Urinary bladder (tissue), 3 donors: ENCODE measurements at regions not wholly inside any gene's neighbourhood (a gene's known extent, or its start where the extent isn't known, plus 50 kb on each side); places are given as distances from the start of the nearest gene placed in this dataset.
"Not testable (repeated sequence)": the region's sequence is repeated elsewhere in the genome, so short reads cannot be mapped to it uniquely, and the experiment has no call there.

Experiments
- DNase-seq: peaks from one replicate; pipeline ENCODE4 v3.0.0-alpha.2; 2015; ENCODE audit errors: extremely low spot score
- H3K27ac ChIP-seq: one replicate; pipeline ENCODE4 v1.5.1; 2013; ENCODE audit warnings: low read depth, mild to moderate bottlenecking, moderate library complexity
- H3K36me3 ChIP-seq: one replicate; pipeline ENCODE4 v1.6.1; 2013; ENCODE audit warnings: mild to moderate bottlenecking, moderate library complexity; ENCODE audit not compliant: insufficient read depth
- H3K4me1 ChIP-seq: one replicate; pipeline ENCODE4 v1.6.1; 2013; ENCODE audit warnings: mild to moderate bottlenecking, moderate library complexity; ENCODE audit not compliant: insufficient read depth
- H3K4me3 ChIP-seq: one replicate; pipeline ENCODE4 v1.5.1; 2013; ENCODE audit warnings: low read depth, low read length
- WGBS: extraction: QIAGEN DNeasy Blood & Tissue Kit; methylation state at CpG from one replicate; pipeline ENCODE4 v1.1.7; 2013; 5-methylcytosine and 5-hydroxymethylcytosine counted together
- donor health status: healthy with polysubstance abuse.
- donor health status: healthy.

DNA sequence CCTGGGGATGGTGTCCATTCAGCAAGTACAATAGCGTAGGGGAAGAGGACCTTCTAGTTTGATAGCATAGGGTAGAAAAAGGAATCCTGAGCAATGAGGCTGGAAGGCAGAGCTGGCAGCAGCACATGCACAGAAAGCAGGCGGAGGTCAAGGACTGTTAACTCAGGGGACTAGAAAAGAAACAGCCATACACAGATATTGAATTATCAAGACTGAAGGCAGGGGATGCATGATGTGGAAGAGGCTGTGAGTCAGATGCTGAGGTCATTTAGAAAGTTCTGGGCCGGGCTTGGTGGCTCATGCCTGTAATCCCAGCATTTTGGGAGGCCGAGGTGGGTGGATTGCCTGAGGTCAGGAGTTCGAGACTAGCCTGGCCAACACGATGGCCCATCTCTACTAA is 65.6 kb downstream of the OPTC start:
- no peak for DNase-seq
- Histone ChIP-seq H3K4me1 (no peaks in the 10 kb centered on the region), H3K27ac (no peak overlapping the region), H3K36me3 (no peaks in the 10 kb centered on the region), H3K4me3 (no peak overlapping the region)
- WGBS = 70% methylated on average over 6 of the region's 6 CpGs

DNA sequence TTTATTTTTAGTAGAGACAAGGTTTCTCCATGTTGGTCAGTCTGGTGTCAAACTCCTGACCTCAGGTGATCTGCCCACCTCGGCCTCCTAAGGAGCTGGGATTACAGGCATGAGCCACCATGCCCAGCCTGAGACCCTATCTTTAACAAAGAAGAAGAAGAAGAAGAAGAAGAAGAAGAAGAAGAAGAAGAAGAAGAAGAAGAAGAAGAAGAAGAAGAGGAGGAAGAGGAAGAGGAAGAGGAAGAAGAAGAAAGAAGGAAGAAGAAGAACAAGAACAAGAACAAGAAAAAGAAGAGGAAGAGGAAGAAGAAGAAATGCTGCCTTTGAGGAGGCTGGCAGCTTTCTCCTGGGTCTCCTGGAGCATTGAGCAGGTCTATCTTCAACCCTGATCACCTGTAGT is 64.9 kb upstream of the ATP2B4 start:
- not testable (repeated sequence) for H3K36me3 ChIP-seq, H3K4me3 ChIP-seq, DNase-seq, H3K27ac ChIP-seq, H3K4me1 ChIP-seq
- 91% methylated on average over 1 of the region's 1 CpG for WGBS

DNA sequence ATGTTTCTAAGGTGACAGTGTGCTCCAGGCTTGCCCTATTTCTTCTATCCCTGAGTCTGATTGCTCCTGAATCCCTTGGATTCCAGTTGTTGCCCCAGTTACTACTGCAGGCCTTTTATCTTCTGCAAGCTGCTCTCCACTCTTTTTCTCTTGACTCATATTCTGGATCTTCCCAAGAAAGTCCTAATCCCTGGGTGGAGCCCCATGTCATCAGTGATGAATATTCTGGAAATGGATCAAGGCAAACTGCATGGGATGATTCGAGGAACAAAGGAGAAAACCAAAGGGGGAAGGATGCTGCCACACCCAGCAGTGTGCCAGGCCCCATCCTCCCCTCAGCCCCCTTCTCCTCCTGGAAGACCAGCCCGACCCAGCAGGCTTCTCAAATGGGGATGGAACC is 63.3 kb upstream of the ATP2B4 start:
- no peak for DNase-seq
- H3K4me3 ChIP-seq = no peak overlapping the region
- H3K36me3 ChIP-seq = no peaks in the 10 kb centered on the region
- 30% methylated on average over 2 of the region's 2 CpGs for WGBS
- no peaks in the 10 kb centered on the region for H3K4me1 ChIP-seq
- no peak overlapping the region for H3K27ac ChIP-seq

DNA sequence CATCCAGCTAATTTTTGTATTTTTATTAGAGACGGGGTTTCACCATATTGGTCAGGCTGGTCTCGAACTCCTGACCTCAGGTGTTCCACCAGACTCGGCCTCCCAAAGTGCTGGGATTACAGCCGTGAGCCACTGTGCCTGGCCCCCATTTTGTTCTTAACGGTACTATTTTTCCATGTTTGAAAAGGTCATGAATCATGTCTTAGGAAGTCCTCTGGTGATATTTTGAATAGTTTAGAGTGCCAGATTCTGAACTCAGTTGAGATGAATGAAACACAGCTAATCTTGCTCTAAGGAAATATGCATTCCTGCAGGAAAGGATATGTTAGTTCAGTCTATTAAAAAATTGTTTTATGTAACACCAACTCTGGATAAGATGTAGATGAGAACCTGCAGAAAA is 62.6 kb upstream of the ATP2B4 start:
- 58% methylated on average over 5 of the region's 5 CpGs for WGBS
- H3K36me3 ChIP-seq = no peaks in the 10 kb centered on the region
- no peaks in the 10 kb centered on the region for H3K4me1 ChIP-seq
- no peak overlapping the region for H3K4me3 ChIP-seq
- DNase-seq = no peak
- no peak overlapping the region for H3K27ac ChIP-seq

DNA sequence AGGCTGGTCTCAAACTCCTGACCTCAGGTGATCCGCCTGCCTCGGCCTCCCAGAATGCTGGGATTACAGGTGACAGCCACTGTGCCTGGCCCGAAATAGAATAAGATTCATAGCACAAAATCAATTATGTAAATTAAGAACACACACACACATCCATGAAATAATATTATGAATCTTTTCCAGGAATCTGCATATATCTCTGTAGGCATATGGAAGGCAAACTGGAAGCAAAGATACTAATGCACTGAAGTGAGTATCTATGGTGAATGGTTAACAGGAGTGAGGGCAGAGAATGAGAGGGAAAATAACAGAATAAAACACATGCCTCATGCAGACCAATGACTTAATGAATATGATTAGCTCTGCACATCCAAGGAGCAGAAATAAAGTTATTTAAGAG is 61.6 kb upstream of the ATP2B4 start:
- H3K27ac ChIP-seq = no peak overlapping the region
- DNase-seq = no peak
- WGBS = 97% methylated on average over 3 of the region's 3 CpGs

DNA sequence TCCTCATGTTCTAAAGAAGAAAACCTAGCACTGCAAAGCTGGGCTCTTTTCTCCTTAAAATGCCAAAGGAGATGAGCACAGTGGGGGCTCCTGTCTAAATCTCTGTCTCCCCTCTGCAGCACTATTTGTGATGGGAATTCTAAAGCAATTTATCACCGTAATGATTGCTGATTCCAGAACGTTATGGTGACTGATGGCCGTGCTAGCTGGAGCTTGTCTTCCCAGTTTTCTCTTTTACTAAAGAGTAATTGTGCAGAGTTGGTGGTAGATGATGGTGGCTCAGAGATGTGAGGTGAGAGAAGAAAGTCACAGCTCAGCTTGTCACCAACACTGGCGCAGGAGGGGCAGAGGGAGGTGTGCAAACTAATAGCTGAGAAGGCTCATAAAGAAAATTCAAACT is 60.7 kb upstream of the ATP2B4 start:
- 84% methylated on average over 4 of the region's 4 CpGs for WGBS
- H3K4me3 ChIP-seq = no peak overlapping the region
- no peaks in the 10 kb centered on the region for H3K36me3 ChIP-seq
- H3K27ac ChIP-seq = no peak overlapping the region
- no peaks in the 10 kb centered on the region for H3K4me1 ChIP-seq
- no peak for DNase-seq

More for the DNA sequence above, 61.6 kb upstream of the ATP2B4 start:
- Histone ChIP-seq H3K4me3 (no peak overlapping the region), H3K4me1 (no peaks in the 10 kb centered on the region), H3K36me3 (no peaks in the 10 kb centered on the region)

DNA sequence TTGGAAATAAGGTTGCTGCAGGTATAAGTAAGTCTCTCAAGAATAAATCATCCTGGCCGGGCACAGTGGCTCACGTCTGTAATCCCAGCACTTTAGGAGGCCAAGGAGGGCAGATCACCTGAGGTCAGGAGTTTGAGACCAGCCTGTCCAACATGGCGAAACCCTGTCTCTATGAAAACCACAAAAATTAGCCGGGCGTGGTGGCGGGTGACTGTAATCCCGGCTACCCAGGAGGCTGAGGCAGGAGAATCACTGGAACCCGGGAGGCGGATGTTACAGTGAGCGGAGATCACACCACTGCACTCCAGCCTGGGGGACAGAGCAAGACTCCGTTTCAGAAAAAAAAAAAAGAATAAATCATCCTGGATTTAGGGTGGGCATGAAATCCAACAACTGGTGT is 59.7 kb upstream of the ATP2B4 start:
- H3K4me1 ChIP-seq, H3K27ac ChIP-seq, H3K4me3 ChIP-seq, DNase-seq, H3K36me3 ChIP-seq: not testable (repeated sequence)
- whole genome bisulfite sequencing = 95% methylated on average over 11 of the region's 11 CpGs

DNA sequence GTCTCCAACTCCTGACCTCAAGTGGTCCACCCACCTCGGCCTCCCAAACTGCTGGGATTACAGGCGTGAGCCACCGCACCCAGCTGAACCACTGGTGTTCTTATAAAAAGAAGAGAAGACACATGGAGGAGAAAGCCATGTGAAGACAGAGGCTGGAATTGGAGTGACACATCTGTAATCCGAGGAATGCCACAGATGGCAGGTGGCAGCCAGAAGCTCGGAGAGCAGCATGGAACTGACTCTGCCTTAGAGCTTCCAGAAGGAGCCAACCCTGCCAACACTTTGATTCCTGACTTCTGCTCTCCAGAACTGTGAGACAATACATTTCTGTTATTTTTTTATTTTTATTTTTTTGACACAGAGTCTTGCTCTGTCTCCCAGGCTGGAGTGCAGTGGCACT is 59.0 kb upstream of the ATP2B4 start:
- WGBS = 90% methylated on average over 5 of the region's 5 CpGs
- Histone ChIP-seq H3K4me1 (no peaks in the 10 kb centered on the region), H3K36me3 (no peaks in the 10 kb centered on the region), H3K27ac (no peak overlapping the region), H3K4me3 (no peak overlapping the region)
- DNase-seq = no peak

DNA sequence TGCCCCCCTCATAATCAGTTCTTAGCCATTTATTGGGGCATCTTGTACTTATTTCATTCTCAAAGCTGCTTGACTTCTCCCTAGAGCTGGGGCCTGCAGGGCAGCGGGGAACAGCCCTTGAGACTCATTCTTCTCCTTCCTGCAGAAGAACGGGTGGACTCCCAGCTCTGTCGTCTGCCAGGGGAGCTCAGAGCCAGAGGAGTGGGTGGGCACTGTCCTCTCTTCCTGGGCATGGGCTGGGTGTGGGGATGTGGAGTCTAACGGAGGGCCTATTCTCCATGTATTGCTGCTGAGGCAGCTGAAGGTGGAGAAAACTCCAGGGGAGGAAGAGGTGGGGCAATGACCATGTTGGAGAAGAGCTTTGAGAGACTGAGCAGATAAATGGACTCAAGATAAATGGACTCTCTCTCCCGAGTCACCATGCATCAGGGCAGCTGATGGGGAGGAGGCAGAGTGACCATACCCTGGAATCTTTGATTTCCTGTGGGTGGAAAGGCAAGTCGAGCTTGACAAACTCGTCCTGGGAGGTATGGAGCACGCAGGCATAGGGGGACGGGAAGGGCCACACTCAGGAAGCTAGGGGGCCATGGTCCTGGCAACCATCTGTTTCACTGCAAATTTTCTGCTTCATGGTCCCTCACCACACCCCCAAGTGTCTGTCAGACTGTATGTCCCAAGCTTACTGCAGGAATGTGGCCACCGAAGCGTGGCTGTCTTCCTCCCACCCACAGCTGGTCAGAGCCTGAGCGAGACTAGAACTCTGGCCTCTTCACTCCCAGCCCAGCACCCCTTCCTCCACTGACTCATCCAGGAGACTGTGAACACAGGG is 56.9 kb upstream of the ATP2B4 start:
- no peaks in the 10 kb centered on the region for H3K36me3 ChIP-seq
- no peak overlapping the region for H3K27ac ChIP-seq
- H3K4me3 ChIP-seq = no peak overlapping the region
- 83% methylated on average over 12 of the region's 12 CpGs for WGBS
- H3K4me1 ChIP-seq = no peaks in the 10 kb centered on the region
- DNase-seq = no peak

DNA sequence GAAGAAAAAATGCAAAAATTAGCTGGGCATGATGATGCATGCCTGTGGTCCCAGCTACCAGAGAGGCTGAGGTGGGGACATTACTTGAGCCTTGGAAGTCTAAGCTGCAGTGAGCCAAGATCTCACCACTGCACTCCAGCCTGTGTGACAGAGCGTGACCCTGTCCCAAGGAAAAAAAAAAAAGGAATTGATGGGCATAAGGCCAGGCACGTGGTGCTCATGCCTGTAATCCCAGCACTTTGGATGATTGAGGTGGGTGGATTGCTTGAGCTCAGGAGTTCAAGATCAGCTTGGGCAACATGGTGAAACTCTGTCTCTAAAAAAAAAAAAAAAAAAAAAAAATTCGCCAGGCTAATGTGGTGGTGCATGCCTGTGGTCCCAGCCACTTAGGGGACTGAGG is 55.8 kb upstream of the ATP2B4 start:
- Histone ChIP-seq H3K4me3 (no peak overlapping the region), H3K27ac (no peak overlapping the region), H3K4me1 (no peaks in the 10 kb centered on the region), H3K36me3 (no peaks in the 10 kb centered on the region)
- no peak for DNase-seq
- WGBS = 80% methylated on average over 3 of the region's 3 CpGs

DNA sequence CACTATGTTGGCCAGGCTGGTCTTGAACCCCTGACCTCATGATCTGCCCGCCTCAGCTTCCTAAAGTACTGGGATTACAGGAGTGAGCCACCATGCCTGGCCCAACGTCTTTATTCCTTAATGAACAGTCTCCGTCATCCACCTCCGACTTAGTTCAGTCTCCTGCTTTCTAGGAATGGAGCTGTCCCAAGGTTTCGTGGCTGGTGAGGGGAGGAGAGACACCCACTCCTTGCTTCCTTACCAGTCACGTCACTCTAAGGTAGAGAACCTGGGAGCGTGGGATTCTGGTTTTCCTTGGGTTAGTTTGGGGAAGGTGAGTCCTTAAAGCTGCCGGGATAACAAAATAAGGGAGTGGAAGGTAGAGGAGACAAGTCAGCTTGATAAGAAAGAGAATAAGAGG is 55.0 kb upstream of the ATP2B4 start:
- Histone ChIP-seq H3K4me3 (no peak overlapping the region), H3K27ac (no peak overlapping the region), H3K36me3 (no peaks in the 10 kb centered on the region), H3K4me1 (no peaks in the 10 kb centered on the region)
- DNase-seq = no peak
- WGBS = 72% methylated on average over 8 of the region's 8 CpGs

DNA sequence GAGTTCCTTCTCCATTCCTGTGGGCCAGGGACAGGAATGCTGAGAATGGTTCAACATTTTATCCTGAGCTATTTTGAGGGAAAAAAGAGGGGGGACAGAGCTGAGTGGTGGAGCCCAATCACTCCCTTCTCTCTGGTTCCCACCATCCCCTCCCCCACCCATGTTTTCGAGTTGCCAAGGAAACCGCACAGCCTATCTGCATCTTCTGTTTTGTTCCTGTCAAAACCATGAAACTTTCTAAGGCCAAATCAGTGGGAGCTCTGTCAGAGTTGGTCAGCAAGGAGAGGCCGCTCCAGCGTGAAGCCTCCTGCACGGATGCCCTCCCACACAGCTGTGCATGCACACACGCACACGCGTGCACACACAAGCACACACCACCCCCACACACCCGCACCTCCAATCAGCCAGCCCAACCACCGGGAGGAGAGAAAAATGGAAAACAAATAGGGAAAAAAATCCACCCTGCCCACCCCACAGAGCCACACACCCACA is 54.5 kb upstream of the ATP2B4 start:
- peak; percentile 63 for DNase-seq
- WGBS = 35% methylated on average over 10 of the region's 10 CpGs
- Histone ChIP-seq H3K27ac (no peak overlapping the region), H3K4me1 (no peaks in the 10 kb centered on the region), H3K4me3 (no peak overlapping the region), H3K36me3 (no peaks in the 10 kb centered on the region)

DNA sequence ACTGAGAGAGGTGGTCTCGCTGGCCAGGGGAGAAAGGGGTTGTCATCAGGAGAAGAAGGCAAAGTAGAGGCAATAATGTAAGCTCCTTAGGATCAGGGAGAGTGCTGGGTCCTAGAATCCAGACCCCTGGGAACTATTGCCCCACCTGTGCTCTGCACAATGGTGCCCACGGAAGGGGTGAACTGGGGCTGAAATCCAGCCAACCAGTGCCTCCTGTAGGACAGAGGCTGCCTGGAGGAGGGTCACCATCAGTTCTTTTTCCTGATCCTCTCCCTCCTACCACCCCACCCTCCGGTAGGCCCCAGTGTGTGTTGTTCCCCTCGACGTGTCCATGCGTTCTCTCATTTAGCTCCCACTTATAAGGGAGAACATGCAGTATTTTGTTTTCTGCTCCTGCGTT is 52.9 kb upstream of the ATP2B4 start:
- Histone ChIP-seq H3K27ac (no peak overlapping the region), H3K4me3 (no peak overlapping the region), H3K4me1 (no peaks in the 10 kb centered on the region), H3K36me3 (no peaks in the 10 kb centered on the region)
- no peak for DNase-seq
- 92% methylated on average over 7 of the region's 7 CpGs for WGBS
